Pons (tissue), 1 donor: ENCODE measurements at regions not wholly inside any gene's neighbourhood (a gene's known extent, or its start where the extent isn't known, plus 50 kb on each side); places are given as distances from the start of the nearest gene placed in this dataset.
A peak's percentile ranks its signal among the peaks of the same experiment; 100 is the strongest.
"Not testable (repeated sequence)": the region's sequence is repeated elsewhere in the genome, so short reads cannot be mapped to it uniquely, and the experiment has no call there.

Source experiments
- DNase-seq: peaks from one replicate; pipeline ENCODE4 v3.0.0-alpha.2; 2016; ENCODE audit warnings: low spot score

DNA sequence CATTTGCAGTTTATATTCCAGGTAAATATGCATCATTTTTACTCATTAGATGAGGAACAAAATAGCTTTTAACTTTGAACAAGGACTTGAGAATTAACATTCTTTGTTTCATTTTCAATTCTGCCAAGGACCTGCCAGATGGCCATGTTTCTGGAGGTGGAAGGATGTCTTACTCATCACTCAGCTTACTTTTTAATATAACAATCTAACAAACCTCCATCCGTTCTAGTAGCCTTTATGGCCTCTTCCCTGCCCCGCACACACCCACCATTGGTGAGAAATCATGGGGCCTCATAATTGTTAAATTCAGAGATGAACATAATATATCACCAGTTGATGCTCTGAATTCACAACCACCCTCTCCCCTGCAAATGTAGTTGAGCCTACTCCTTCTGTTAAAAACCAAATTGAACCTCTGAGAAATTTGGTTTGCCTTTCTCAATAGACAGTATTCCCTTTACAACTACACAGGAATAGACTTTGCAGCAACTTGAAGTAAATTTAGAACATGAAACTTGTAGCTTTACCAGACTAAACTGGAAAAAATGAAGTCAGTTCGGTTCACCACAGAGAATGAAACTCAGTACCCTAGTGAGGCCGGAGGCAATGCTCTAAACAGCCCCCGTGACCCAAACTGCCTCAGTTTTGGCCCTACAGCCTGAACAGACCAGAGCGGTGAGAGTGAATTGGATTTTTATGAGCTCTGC, 50.1 kb upstream of the ACSL4 start:
- no peak for DNase-seq

DNA sequence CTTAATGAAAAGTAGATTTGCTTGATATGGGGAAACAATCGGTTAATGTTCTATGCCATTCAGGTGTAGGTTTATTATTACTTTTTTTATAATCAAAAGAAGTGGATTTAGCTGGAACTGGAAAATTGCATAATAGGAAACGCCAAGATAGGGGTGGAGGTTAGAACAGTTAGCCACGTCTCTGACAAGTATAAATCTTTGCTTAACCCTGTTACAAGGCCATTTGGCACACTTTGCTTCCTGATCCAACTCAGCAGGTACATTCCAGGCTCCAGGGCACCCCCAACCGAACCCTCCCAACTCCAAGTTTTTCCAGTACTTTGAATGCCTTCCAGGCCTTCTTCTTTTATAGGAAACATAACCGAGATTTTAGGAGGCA, 50.6 kb upstream of the ACSL4 start:
- no peak for DNase-seq

DNA sequence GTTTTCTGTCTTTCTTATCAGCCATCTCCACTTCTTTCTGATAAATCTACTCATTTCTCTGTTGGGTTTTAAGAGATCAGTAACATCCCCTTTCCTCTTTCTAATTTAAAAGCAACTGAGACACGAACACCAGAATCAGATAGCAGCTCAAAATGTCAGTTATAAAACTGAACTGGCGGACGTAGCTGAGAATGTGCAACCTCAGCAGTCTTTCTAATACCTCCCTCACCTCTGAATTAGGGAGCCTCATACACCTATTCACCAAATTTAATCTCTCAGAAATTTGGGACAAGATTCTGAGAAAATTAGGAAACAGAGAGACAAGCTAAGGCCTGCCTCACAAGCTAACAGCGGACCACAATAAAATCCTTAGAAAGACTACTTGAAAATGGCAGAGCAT, 52.0 kb upstream of the ACSL4 start:
- no peak for DNase-seq

DNA sequence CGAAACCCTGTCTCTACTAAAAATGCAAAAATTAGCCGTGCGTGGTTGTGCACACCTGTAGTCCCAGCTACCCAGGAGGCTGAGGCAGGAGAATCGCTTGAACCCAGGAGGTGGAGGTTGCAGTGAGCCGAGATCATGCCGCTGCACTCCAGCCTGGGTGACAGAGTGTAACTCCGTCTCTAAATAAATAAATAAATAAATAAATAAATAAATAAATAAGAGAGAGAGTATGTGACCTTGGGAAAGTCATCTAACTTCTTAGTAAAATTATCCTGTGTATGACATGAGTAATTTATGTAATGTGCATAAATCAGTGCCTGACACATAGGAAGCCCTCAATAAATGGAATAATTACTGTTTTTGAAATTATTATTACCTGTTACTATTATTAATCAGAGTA, 57.5 kb upstream of the ACSL4 start:
- not testable (repeated sequence) for DNase-seq

DNA sequence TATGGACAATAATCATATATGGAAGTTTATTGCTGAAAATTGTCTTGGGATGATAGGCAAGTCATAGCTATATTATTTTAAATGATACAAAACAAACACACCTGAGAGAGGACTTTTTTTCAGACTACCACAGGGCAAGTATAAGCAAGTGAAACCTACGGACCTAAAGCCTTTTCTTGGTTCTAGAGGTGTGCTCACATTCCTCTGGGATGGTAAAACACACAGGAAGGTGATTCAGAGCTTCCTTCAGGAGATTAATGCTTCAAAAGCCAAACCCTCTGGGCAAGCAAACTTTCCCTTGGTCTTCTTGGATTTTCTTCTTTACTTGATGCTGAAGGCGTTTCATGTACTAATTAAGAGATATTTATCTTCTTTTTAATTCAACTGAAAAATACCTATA, 60.1 kb upstream of the ACSL4 start:
- DNase-seq, result no peak

DNA sequence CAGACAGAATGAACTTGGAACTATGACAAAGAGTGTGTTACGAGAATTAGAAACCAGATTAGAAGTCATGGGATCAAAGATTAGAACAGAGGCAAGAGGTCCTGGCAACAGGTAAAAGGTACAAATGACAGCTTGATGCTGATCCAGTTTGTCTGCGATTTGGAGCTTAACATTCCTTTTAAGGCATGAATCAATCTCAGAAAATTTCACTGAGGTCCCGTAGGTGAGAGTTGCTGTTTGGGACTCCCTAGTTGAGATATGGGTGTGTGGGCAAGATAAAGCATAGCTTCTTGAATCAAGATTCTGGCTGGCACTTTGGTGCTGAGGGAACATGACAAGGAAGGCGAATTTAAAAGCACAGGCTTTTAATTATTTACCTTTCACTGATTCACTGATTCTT, 62.6 kb upstream of the ACSL4 start:
- no peak for DNase-seq

DNA sequence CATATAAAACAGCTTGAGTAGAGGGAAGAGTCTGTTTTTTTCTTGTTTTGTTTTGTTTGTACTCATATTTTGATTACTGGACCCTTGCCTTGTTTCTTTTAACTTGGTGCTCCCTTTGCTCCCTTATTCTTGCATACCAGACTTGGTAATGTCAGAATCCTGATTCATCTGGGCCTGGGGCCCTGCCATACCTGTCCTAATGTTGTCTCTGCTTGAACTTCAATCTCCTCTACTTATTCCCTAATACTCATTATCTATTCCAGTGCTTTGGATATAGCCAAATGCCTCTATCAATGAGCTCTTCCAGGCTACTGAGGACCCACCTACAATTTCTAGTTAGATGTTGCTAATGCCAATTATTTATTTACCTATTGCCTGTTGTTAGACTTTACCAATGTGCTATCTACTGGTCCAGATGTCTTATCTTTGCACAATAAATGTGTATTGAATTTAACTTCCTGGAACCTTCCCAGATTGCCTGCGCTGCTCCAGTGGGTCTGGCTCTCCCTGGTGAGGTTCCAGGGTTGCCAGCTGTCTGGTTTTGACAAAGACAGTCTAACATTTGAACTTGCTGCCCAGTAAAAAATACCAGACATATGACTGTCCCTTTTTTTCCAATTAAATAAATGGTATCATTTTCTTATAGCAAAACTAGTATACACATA, 64.4 kb upstream of the ACSL4 start:
- no peak for DNase-seq

DNA sequence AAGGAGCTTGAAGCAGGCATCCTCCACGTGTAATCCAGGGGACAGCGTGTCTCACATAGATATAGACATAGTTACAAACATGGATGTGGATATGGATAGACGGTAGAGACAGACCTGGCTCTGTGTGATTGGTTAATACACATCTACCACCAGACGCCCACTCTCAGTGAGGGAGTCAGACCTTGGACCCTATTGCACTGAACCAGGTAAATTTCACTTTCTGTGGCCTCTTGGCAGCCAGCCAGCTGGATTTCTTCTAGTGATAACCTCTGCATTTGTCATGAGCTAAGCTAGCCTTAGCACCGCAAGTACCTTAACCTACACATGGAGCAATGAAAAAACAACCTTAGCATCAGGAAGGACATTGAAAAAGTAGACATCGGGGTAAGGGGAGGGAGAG, 79.2 kb upstream of the ACSL4 start:
- no peak for DNase-seq

DNA sequence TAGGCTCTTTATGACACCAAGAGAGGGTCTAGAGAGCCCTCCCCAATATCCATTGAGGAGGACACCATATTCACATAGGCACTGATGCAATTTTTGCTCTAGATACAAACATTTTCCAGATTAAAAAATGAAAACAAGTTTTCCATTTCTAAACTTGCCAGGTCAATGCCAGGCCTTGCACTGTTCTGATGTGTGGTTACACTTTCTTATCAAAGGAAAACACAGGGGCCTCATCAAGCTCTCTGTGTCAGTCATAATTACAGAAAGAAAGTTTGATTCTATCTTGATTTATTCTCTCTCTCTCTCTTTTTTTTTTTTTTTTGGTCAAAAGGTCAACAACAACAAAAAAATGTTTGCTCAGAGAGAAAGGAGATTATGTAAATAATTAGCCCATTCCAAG, 80.2 kb upstream of the ACSL4 start:
- no peak for DNase-seq

DNA sequence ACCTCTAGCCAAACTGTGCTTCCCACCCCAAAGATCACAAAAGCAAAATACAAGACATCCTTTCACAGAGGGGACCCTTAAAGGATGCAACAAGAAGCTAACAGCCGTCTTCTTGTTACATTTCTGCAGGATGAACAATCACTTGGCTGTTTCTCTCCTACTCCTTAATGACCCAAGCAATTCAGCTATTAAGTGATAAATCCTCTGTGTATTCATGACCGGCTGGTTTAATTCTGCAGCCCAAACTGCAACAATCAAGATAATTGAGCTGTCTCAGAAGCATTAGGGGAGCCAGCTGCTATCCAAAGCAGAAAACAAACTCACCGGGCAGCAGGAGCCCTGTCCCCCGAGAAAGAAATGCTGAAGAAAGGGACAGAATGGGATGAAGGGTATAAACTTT, 85.9 kb upstream of the ACSL4 start:
- no peak for DNase-seq

DNA sequence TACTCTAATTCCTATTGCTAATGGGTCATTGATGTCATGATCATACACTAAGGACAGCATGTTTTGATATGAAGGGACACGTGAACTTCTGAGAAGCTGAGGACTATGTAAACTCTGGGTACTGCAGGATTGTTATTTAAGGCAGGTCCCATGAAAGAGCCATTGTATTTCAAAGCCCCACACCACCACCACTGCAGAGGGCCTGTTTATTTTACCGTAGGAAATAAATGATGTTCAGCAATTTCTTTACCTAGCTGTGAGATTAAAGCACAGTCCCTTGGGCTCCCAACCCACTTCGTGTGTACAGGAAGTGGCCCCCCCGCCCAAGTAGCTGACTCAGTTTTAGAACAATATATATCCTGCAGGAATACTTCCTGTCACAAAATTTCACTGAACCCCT, 89.8 kb upstream of the ACSL4 start:
- no peak for DNase-seq

DNA sequence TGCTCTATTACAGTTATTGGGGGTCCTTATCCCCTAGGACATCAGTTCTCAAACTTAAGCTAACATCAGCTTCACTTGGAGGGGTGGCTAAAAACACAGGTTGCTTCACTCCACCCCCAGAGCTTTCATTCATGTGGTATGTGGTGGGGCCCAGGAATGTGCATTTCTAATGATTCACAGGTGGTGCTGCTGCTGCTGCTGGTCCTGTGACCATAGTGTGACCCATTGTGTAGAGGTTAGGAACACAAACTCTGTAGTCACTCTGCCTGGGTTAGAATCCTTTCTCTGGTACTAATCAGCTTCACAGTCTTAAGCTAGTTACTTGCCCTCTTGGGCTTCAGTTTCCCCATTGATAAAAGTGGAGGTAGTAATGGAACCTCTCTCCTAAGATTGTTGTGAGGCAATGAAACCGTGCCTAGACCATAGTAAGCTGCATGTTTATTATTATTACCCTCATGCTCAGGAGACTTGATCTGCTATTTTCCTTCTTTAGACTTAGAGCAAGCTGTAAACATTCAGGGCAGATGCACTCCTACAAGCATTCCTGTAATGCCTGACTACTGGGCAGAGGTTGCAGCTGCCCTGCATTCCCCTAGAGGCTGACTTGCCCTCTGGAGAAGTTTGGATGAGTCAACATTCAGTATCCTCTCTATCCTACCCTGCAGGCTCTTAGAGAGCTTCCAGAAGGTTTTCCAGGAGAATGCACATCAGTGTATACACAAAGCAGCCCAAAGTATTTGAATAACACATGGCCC, 94.1 kb upstream of the ACSL4 start:
- DNase-seq, result no peak

DNA sequence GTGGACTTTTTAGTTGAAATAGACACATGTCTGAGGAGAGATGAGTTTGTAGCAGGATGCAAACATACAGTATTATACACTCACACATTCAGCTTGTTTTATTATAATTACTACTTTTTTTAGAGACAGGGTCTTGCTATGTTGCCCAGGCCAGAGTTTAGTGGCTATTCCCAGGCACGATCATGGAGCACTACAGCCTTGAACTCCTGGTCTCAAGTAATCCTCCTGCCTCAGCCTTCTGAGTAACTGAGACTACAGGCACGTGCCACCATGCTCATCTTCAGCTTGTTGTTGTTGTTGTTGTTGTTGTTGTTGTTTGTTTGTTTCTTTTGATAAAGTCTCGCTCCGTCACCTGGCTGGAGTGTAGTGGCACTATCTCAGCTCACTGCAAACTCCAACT, 94.7 kb upstream of the ACSL4 start:
- DNase-seq, result no peak

DNA sequence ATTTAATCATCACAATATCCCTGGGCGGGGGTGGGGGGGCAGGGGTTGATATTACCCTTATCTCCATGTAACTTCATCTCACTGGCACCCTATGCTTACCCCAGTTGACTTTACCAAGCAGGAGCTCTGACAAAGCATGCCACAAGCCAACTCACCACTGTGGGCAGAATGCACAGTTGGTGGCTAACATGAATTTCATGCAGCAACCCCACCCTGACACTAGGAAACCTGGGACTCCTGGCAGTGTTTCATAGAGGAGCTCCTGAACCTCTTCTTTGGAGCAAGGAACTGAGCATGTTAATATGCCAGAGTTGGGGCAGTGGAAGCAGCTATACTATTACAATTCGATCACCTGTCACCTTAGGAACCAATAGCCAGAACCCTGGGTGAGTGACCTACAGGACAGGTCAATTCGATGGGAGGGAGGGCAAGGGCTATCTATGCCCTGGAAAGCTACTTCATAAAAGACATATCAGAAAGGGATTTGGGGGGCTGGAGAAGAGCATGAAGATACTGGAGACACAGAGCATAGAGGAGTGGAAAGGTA, 97.2 kb upstream of the ACSL4 start:
- no peak for DNase-seq

DNA sequence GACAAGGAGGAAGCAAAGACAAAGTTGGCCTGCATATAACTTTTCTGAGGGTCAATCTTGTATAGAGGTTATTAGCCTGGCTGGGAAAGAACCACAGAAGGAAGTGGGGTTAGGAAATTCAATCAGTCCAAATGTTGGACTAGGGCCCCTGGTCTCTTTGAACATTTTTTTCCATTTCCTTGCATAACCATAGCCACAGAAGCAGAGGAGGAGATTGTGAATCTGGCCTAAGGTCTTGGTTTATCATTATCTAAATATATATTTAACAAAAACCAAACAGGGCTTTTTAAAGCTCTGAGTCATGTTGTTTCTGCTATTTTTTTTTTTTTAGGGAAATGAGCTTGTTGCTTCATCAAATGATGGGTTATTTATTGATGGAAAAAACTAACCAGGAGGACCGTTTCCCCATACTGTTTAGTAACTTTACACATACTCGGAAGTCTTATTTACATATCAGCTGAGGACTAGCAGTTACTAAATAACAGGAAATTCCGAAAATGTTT, 97.7 kb upstream of the ACSL4 start:
- DNase-seq, result no peak

DNA sequence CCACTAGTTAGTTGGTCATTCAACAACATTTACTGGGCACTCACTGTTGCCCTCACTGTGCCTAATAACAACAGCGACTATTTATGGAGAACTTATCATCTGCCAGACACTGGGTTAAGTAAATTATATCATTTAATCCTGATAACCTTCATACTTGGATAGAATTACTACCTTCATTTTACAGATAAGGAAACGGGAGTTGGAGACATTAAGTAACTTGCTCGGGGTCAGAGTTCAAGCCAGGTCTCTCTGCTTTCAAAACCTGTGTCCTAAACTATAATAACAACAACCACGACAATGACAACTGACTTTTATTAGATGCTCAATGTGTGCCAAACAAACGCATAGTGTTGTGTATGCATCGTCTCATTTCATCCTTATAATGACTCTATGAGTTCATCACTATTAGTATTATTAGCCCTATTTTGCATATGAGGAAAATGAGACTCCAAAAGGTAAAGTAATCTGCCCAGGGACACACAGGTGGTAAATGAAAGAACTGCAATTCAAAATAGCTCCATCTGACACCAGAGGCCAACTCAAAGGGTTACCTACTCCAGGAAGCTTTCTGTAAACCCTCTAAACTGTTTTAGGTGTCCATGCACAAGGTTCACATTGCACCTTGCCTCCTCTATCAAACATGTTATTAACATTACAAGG, 98.4 kb upstream of the ACSL4 start:
- no peak for DNase-seq

DNA sequence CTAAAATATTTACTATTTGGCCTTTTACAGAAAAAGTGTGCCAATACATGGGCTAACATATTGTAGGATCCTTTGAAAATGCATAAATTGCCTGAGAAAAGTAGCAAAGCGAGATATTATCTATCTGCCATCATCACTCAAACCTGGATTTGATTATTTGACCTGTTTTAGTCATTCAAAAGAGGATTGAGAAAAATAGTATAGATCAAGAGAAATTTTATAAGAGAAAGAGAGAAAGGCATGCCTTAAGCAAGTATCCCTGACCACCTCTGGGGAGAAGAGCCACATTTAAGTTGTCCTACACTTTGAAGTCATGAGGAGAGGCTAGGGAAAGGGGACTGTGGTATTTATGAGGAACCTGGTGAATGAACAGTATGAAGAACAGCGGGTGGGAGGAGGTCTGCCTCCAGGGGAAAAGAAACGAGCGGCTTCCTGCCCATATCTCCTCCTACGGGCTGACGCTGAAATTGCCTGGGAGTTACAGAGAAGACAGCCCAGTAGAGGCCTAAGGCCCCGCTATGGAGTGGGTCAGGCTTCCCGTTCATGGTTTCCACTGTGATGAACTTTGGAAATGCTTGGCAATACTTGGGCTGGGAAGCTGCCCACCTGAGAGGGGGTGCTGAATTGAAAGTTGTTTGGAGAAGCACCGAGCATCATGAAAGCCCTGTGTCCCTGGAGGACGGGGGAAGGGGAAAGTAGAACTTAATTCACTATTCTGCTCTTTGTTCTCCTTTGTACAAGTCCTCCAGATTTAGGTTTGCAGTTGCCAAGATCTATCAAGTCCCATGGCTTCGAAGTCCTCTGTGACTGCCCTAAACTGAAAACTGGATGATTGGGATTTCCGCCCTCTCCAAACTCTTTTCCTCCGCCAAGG, 106.9 kb upstream of the ACSL4 start:
- DNase-seq, result no peak

DNA sequence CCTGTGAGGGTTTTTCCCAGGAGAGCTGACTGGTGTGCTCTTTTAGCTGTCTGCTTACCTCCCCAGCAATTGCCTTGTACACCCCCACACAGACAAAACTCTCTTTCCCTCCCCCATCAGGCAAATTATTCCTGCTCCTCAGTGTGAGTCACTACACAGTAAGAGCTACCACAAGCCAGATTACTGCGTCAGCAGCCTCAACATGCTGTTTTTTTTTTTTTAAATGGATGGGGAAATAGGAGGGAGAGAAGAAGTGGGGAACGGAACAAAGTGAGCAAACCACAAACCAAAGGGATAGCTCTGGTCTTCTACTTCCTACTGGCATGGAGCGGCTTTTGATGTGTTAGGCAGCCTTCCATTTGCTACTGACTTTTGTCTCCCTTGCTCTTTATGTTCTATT, 107.5 kb upstream of the ACSL4 start:
- peak; percentile 56 for DNase-seq

DNA sequence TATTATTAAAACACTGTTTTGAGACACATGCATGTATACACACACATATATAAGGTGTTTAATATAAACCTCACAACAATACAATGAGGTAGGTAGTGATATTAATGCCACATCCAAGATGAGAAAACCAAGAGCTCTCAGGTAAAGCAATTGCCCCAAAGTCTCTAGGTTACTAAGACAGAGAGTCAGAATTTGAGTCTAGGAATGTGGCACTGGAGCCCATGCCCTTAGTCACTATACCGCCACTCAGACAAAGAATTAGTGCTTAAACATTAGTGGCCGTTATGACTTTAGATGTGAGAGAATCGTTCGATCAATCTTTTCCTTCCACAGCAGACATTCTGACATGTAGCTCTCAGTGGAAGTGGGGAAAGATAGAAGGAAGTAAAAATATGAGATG, 108.2 kb upstream of the ACSL4 start:
- no peak for DNase-seq

DNA sequence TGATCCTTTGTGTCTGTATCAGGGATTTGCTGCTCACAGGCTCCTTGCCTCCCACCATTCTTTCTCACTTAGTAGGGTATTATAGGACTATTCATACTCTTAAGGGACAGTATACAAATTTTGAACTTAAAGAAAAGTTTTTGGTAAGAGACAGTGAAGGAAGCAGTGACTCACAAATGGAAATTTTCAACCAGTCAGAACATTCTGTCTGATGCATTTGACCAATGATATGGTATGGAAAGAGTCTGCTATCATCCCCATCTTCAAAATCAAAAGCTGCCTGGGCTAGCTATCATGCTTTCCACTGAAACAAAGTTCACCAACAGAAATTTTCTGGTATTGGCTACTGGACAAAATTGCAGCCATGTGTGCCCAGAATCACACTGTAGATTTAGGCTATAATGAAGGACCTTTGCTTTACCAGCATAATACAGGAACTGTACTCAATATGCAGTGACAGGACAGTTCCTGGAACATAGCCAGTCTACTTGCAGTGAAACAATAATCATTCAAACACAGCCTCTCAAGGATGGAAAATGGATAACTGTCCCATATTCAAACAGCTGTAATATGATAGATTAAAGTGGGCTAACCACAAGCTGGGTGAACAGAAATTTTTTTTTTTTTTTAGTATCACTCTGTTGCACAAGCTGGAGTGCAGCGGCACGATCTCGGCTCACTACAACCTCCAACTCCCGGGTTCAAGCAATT, 109.0 kb upstream of the ACSL4 start:
- DNase-seq, result no peak

DNA sequence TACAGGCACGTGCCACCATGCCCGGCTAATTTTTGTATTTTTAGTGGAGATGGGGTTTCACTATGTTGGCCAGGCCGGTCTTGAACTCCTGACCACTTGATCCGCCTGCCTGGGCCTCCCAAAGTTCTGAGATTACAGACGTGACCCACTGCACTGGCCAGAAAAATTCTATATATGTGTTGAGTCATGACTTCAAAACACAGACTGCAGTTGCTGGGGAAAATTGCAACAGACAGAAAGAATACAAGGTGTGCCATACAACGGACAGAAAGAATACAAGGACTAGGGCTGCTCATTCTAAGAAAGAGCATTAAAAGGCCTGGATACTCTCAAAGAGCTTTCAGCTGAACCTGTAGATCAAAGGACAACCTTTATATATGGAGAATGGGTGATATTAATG, 109.6 kb upstream of the ACSL4 start:
- no peak for DNase-seq
